ENCODE measurements at regions not wholly inside any gene's neighbourhood (a gene's known extent, or its start where the extent isn't known, plus 50 kb on each side); places are given as distances from the start of the nearest gene placed in this dataset.
"Not testable (repeated sequence)": the region's sequence is repeated elsewhere in the genome, so short reads cannot be mapped to it uniquely, and the experiment has no call there.

GRCh38 chr6:15907220-15907913 lies 221.5 kb upstream of the MYLIP start:
- H3K9me3 ChIP-seq (ENCODE audit: control insufficient read depth, low read length); DNase-seq (ENCODE audit: low read depth); H3K4me3 ChIP-seq (ENCODE audit: low read length): not testable (repeated sequence)

DNA sequence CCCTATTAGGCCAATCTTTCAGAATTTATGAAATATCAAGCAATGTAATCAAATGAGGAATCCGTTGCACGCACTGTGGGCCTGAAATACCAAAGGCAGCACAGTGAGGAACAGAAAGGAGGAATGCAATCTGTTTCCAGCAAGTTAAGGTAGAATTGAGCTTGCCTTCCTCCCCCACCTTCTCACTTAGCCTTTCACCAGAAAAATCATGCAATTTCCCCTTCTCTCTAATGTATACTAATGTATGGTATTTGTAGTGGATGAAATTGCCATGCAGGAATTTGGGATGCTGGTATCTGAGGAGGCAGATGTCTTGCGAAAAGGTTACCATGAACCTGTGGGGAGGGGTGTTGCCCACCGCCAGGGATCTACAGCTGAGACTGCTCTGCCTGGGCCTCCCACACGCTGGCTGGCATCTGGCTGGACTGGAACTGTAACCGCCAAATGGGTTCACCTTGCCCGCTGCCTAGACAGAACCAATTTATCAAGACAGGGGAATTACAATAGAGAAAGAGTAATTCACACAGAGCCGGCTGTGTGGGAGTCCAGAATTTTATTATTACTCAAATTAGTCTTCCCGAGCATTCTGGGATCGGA lies 222.4 kb upstream of the MYLIP start:
- H3K36me3 ChIP-seq (ENCODE audit: control insufficient read depth, insufficient read depth, low read length, severe bottlenecking) = no peaks in the 10 kb centered on the region
- no peak for DNase-seq (ENCODE audit: low read depth)
- no peaks in the 10 kb centered on the region for H3K9me3 ChIP-seq (ENCODE audit: control insufficient read depth, low read length)
- no peak overlapping the region for H3K4me3 ChIP-seq (ENCODE audit: low read length)
- no peak overlapping the region for H3K9ac ChIP-seq (ENCODE audit: low read length)
- peaks cover 8% of the 10 kb centered on the region for H3K4me1 ChIP-seq (ENCODE audit: control insufficient read depth, insufficient read depth, low read length)
- H3K27me3 ChIP-seq (replicated peaks; ENCODE audit: control insufficient read depth, insufficient read depth, low read length) = peaks cover 8% of the 10 kb centered on the region

More at GRCh38 chr6:15907220-15907913, 221.5 kb upstream of the MYLIP start:
- H3K9ac ChIP-seq (ENCODE audit: low read length); H3K27me3 ChIP-seq (replicated peaks; ENCODE audit: control insufficient read depth, insufficient read depth, low read length); H3K4me1 ChIP-seq (ENCODE audit: control insufficient read depth, insufficient read depth, low read length); H3K36me3 ChIP-seq (ENCODE audit: control insufficient read depth, insufficient read depth, low read length, severe bottlenecking): not testable (repeated sequence)

DNA sequence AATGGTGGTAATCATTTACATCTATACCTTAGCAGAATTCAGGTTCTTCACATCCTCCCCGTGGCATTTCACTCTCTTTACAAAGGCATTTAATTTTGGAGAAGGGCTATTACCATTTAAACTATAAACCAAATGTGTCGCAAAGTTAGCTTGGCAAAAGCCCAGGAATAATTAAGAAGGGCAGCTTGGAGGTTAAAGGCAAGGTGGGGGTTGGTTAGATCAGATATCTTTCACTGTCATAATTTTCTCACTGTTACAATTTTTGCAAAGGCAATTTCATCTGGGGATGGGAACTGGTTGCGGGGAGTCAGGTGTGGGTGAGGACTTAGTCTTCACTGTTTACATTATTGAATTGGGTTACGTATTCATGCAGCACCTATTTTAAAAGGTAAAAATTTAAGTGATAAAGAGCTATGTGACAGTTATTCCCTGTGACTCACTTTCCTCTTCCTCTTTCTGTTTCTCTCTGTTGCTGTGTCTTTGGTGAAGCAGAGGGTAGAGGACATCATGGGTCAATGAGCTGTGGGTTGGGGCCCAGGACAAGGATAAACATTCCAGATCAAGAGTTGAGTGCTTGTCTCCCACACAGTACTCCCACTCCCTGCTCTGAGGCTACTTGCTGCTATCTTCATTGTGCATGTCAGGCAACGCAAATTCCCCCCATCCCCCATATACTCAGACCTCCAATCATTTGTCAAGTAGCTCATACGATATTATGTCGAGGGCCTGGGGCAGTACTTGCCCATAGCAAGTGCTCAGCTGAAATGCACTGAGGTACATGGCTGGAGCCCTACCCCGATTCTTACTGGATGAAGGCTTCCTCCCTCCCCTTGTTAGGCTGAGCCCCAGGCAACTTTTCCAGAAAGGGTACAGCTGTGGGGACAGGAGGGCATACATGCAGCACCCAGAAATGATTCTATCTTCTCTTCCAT lies 223.1 kb upstream of the MYLIP start:
- H3K36me3 ChIP-seq (ENCODE audit: control insufficient read depth, insufficient read depth, low read length, severe bottlenecking) = no peaks in the 10 kb centered on the region
- DNase-seq (ENCODE audit: low read depth) = no peak
- no peaks in the 10 kb centered on the region for H3K9me3 ChIP-seq (ENCODE audit: control insufficient read depth, low read length)
- H3K4me3 ChIP-seq (ENCODE audit: low read length) = no peak overlapping the region
- H3K9ac ChIP-seq (ENCODE audit: low read length) = no peak overlapping the region
- peaks cover 8% of the 10 kb centered on the region for H3K27me3 ChIP-seq (replicated peaks; ENCODE audit: control insufficient read depth, insufficient read depth, low read length)
- H3K4me1 ChIP-seq (ENCODE audit: control insufficient read depth, insufficient read depth, low read length) = peaks cover 16% of the 10 kb centered on the region

- Histone ChIP-seq H3K27me3 (replicated peaks; ENCODE audit: control insufficient read depth, insufficient read depth, low read length) (peaks cover 8% of the 10 kb centered on the region), H3K9me3 (ENCODE audit: control insufficient read depth, low read length) (no peaks in the 10 kb centered on the region), H3K4me1 (ENCODE audit: control insufficient read depth, insufficient read depth, low read length) (peaks cover 23% of the 10 kb centered on the region), H3K4me3 (ENCODE audit: low read length) (no peak overlapping the region), H3K36me3 (ENCODE audit: control insufficient read depth, insufficient read depth, low read length, severe bottlenecking) (no peaks in the 10 kb centered on the region), H3K9ac (ENCODE audit: low read length) (no peak overlapping the region)
- DNase-seq (ENCODE audit: low read depth) = no peak
Observed at GRCh38 chr6:15904651-15905376, 224.1 kb upstream of the MYLIP start.

GRCh38 chr6:15901141-15902115 lies 227.5 kb upstream of the MYLIP start:
- H3K4me1 ChIP-seq (ENCODE audit: control insufficient read depth, insufficient read depth, low read length) = peaks cover 35% of the 10 kb centered on the region
- H3K4me3 ChIP-seq (ENCODE audit: low read length) = peak overlapping the region; percentile 29
- H3K9me3 ChIP-seq (ENCODE audit: control insufficient read depth, low read length) = no peaks in the 10 kb centered on the region
- H3K36me3 ChIP-seq (ENCODE audit: control insufficient read depth, insufficient read depth, low read length, severe bottlenecking) = no peaks in the 10 kb centered on the region
- H3K27me3 ChIP-seq (replicated peaks; ENCODE audit: control insufficient read depth, insufficient read depth, low read length) = no peaks in the 10 kb centered on the region
- peak; percentile 47 for DNase-seq (ENCODE audit: low read depth)
- peak overlapping the region; percentile 34 for H3K9ac ChIP-seq (ENCODE audit: low read length)

GRCh38 chr6:15898693-15899092 lies 230.2 kb upstream of the MYLIP start:
- Histone ChIP-seq H3K9ac (ENCODE audit: low read length) (no peak overlapping the region), H3K9me3 (ENCODE audit: control insufficient read depth, low read length) (no peaks in the 10 kb centered on the region), H3K36me3 (ENCODE audit: control insufficient read depth, insufficient read depth, low read length, severe bottlenecking) (no peaks in the 10 kb centered on the region), H3K4me1 (ENCODE audit: control insufficient read depth, insufficient read depth, low read length) (peaks cover 36% of the 10 kb centered on the region), H3K4me3 (ENCODE audit: low read length) (no peak overlapping the region), H3K27me3 (replicated peaks; ENCODE audit: control insufficient read depth, insufficient read depth, low read length) (no peaks in the 10 kb centered on the region)
- no peak for DNase-seq (ENCODE audit: low read depth)

DNA sequence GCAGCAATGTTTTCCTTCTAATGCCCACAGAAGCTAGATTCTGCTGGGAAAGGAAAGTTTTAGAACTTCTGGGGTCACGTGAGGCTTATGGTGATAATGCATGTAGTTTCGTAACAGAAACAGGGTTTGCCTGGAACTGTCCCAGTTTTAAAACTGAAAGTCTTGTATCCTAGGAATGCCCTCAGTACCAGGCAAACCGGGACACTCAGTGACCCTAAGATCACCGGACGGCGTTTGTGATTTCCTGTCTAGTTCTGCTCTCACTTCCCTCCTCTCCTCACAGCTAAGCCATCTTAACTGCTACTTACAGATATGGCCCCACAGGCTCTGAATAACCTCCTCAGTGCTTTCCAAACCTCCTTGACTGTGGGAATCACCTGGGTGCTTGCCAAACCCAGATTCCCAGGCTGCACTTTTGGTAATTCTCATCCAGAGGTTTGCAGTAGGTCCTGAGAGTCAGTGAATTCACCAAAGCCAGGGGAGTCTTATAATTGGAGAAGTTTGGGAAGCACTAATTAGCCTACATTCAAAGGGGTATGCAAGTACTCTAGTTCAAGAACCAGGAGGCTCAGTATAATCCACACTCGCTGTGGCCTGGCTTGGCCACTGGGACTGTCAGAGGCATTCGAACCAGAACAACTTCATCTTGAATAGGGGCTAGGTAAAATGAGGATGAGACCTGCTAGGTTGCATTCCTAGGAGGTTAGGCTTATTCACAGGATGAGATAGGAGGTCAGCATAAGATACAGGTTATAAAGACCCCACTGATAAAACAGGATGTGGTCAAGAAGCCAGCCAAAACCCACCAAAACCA lies 231.6 kb upstream of the MYLIP start:
- Histone ChIP-seq H3K36me3 (ENCODE audit: control insufficient read depth, insufficient read depth, low read length, severe bottlenecking) (no peaks in the 10 kb centered on the region), H3K4me3 (ENCODE audit: low read length) (peak overlapping the region; percentile 62), H3K9me3 (ENCODE audit: control insufficient read depth, low read length) (peaks cover 5% of the 10 kb centered on the region), H3K27me3 (replicated peaks; ENCODE audit: control insufficient read depth, insufficient read depth, low read length) (no peaks in the 10 kb centered on the region), H3K9ac (ENCODE audit: low read length) (peak overlapping the region; percentile 60), H3K4me1 (ENCODE audit: control insufficient read depth, insufficient read depth, low read length) (peaks cover 40% of the 10 kb centered on the region)
- peak; percentile 39 for DNase-seq (ENCODE audit: low read depth)

DNA sequence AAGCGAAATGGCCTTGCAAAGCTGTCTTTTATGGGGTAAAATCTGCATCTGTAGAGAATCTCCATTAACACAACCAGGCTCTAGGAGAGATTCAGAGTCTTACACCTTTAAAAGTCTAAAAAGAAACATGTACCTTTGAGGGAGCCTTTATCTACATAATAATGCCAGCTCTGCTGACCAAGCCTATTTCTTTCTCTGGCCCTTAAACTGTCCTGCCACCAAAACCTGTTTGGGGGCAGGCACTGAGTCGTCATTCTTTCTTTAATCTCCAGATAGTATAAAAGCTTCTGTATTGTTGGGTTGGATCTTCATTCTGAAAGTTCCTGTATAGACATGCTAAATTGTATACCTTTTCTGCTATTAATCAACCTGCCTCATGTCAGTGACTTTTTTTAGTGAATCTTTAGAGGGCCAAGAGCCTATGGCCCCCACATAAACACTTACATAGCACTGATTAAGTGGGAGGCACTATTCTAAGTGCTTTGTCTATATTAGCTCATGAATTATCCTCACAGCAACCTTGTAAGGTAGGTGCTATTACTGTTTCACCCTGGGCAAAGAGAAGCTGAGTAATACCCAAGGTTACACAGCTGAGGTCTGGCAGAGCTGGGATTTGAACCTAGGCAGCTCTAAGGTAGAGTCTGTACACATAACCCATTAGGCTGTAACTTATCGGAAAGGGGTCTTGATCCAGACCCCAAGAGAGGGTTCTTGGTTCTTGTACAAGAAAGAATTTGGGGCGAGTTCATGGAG lies 232.3 kb upstream of the DTNBP1 start:
- peaks cover 5% of the 10 kb centered on the region for H3K9me3 ChIP-seq (ENCODE audit: control insufficient read depth, low read length)
- H3K4me1 ChIP-seq (ENCODE audit: control insufficient read depth, insufficient read depth, low read length) = peaks cover 27% of the 10 kb centered on the region
- H3K4me3 ChIP-seq (ENCODE audit: low read length) = no peak overlapping the region
- no peaks in the 10 kb centered on the region for H3K36me3 ChIP-seq (ENCODE audit: control insufficient read depth, insufficient read depth, low read length, severe bottlenecking)
- DNase-seq (ENCODE audit: low read depth) = no peak
- H3K27me3 ChIP-seq (replicated peaks; ENCODE audit: control insufficient read depth, insufficient read depth, low read length) = no peaks in the 10 kb centered on the region
- no peak overlapping the region for H3K9ac ChIP-seq (ENCODE audit: low read length)

- Histone ChIP-seq H3K4me3 (ENCODE audit: low read length) (no peak overlapping the region), H3K9me3 (ENCODE audit: control insufficient read depth, low read length) (peaks cover 5% of the 10 kb centered on the region), H3K27me3 (replicated peaks; ENCODE audit: control insufficient read depth, insufficient read depth, low read length) (no peaks in the 10 kb centered on the region), H3K9ac (ENCODE audit: low read length) (no peak overlapping the region), H3K4me1 (ENCODE audit: control insufficient read depth, insufficient read depth, low read length) (peaks cover 38% of the 10 kb centered on the region), H3K36me3 (ENCODE audit: control insufficient read depth, insufficient read depth, low read length, severe bottlenecking) (no peaks in the 10 kb centered on the region)
- no peak for DNase-seq (ENCODE audit: low read depth)
Observed at GRCh38 chr6:15893556-15894253, 230.9 kb upstream of the DTNBP1 start.

Measured in adipocyte (in vitro differentiated cells).